Activated T-cell treated with anti-CD3 and anti-CD28 coated beads, Interleukin-2, amount 50 U/mL, for 24 hours (primary cell): ENCODE measurements at regions not wholly inside any gene's neighbourhood (a gene's known extent, or its start where the extent isn't known, plus 50 kb on each side); places are given as distances from the start of the nearest gene placed in this dataset.

Source experiments
- DNase-seq: peaks from one replicate; pipeline ENCODE4 v3.0.0-alpha.2; 2020
- H3K27ac Mint-ChIP-seq: 2 replicates; pipeline ENCODE4 v1.8.0; 2020; ENCODE audit warnings: mild to moderate bottlenecking, mixed read lengths
- H3K27me3 Mint-ChIP-seq: 2 replicates; pipeline ENCODE4 v1.8.0; 2020; ENCODE audit warnings: mixed read lengths
- H3K36me3 Mint-ChIP-seq: 2 replicates; pipeline ENCODE4 v1.8.0; 2020; ENCODE audit warnings: low read depth, mixed read lengths
- H3K4me1 Mint-ChIP-seq: 2 replicates; pipeline ENCODE4 v1.8.0; 2020; ENCODE audit warnings: low read depth, mixed read lengths
- H3K4me3 Mint-ChIP-seq: 2 replicates; pipeline ENCODE4 v1.8.0; 2020; ENCODE audit warnings: mild to moderate bottlenecking, moderate library complexity, mixed read lengths
- H3K9me3 Mint-ChIP-seq: 2 replicates; pipeline ENCODE4 v1.8.0; 2020; ENCODE audit warnings: mixed read lengths

- no peaks in the 10 kb centered on the region for H3K36me3 Mint-ChIP-seq
- no peak overlapping the region for H3K27ac Mint-ChIP-seq
- no peaks in the 10 kb centered on the region for H3K4me1 Mint-ChIP-seq
- no peak overlapping the region for H3K4me3 Mint-ChIP-seq
- H3K9me3 Mint-ChIP-seq, result peaks cover 7% of the 10 kb centered on the region
- DNase-seq, result no peak
- peaks cover 48% of the 10 kb centered on the region for H3K27me3 Mint-ChIP-seq
Observed at GRCh38 chr9:88694625-88695024, 159.6 kb downstream of the NXNL2 start.

DNA sequence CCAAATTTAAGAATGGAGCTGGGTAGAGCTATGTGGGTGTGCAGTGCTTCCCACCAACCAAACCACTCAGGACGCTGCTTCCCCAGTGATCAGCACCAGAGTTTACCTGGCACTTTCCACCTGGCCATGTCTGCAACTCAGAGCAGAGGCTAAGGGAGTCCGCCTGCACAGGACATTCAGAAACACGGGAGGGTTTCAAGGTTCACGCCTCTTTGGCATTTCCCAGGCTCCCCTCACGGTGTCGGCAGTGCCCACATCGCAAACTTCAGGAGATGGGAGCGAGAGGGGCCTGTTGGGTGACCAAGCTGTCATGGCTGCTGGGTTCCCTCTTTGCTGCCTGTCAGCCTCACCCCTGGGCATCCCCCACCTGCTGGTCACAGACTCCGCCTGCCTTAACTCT is 161.5 kb downstream of the NXNL2 start:
- DNase-seq, result no peak
- H3K27ac Mint-ChIP-seq, result no peak overlapping the region

DNA sequence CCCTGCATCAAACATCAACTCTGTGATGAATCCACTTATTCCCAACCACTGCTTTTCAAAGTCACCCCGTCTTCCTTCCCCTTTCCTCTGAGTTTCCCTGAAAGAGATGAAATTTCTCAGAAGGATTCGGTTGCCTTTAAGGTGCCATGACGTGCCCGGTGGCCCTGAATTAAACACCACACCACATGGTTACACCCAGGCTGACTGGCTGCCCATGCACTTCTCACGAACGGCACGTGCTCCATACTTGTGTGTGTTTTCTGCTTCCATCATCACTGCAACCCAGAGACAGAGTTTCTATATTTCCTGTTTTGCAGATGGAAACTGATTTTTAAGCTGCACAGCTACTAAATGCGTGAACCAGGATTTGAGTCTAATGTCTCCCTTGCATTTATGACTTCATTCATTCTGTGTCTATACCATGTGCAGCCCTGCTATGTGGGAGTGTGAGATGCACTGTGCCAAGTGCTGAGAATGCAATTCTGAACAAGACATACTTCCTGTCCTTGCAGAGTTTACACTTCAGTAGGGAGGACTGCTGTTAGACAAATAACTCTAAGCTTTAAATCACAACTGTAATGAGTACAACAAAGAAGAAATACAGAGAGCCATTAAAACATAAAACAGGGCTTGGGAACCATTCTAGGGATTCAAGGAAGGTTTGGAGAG is 162.9 kb downstream of the NXNL2 start:
- Mint-ChIP-seq H3K4me3 (no peak overlapping the region), H3K27ac (no peak overlapping the region), H3K4me1 (no peaks in the 10 kb centered on the region), H3K9me3 (peaks cover 7% of the 10 kb centered on the region), H3K36me3 (no peaks in the 10 kb centered on the region), H3K27me3 (peaks cover 43% of the 10 kb centered on the region)
- no peak for DNase-seq

More for the DNA sequence above, 161.5 kb downstream of the NXNL2 start:
- no peaks in the 10 kb centered on the region for H3K36me3 Mint-ChIP-seq
- peaks cover 48% of the 10 kb centered on the region for H3K27me3 Mint-ChIP-seq
- H3K9me3 Mint-ChIP-seq, result peaks cover 7% of the 10 kb centered on the region
- H3K4me3 Mint-ChIP-seq, result no peak overlapping the region
- H3K4me1 Mint-ChIP-seq, result no peaks in the 10 kb centered on the region

GRCh38 chr9:88702985-88703384 is 168.0 kb downstream of the NXNL2 start:
- Mint-ChIP-seq H3K27ac (no peak overlapping the region), H3K36me3 (no peaks in the 10 kb centered on the region), H3K4me3 (no peak overlapping the region), H3K27me3 (peaks cover 15% of the 10 kb centered on the region), H3K9me3 (no peaks in the 10 kb centered on the region), H3K4me1 (no peaks in the 10 kb centered on the region)
- DNase-seq, result no peak

DNA sequence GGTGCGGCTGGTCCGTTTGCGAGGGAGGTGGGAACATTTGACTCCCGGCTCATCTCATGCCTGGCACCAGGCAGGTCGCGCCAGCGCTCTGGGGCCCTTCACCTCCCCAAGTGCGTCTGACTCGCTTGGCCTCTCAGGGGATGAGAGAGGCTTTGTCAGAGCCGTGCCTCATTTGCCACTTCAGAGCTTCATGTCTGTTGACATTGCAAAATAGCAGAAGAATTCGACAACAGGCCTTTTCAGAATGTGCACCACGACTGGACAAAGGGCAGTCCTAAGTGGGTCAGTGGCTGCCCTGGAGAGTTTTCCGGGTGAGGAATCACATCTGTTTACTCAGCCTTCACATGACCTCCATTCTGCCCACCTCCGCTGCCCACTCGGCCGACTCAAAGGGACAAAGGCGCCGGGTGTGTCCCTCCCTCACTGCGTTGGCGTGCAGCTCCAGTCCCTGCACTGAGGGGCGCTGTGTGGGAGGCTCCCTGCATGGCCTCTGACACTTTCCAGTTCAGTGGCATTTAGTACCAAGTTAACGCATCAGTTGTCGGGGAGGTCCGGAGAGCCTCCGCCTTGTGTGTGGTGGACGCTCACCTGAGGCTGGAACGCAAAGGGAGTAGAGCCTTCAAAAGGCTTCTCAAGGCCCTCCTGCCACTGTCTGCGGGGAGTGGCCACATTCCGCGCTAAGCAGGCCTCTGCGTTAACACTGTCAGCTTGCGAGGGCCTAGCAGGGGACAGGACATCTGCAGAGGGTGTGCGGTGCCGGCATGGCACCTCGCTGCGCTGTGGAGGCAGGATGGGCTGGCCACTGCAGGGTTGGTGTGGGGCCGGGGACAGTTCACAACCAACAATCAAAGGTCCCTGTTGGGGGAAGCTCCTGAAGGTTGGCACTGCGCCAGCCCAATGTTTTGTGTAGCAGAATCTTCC is 171.5 kb downstream of the NXNL2 start:
- no peaks in the 10 kb centered on the region for H3K4me1 Mint-ChIP-seq
- H3K27me3 Mint-ChIP-seq, result peaks cover 8% of the 10 kb centered on the region
- DNase-seq, result no peak
- H3K27ac Mint-ChIP-seq, result no peak overlapping the region
- H3K36me3 Mint-ChIP-seq, result no peaks in the 10 kb centered on the region
- H3K4me3 Mint-ChIP-seq, result no peak overlapping the region
- H3K9me3 Mint-ChIP-seq, result no peaks in the 10 kb centered on the region

DNA sequence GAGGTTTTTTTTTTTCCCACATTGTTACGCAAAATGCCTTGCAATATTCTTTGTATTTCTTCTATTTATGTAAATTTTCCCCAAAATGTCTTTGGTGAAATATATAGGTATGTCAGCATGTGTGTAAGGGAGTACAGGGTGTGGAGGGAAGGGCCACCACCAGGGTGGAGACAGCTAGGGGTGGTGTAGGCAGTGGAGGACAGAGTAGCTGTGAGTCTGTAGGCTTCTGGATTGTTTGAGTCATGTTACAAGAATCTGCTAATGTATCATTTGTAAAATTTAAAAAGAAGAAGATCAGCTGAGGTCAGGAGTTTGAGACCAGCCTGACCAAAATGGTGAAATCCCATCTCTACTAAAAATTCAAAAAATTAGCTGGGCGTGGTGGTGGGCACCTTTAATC is 175.5 kb downstream of the NXNL2 start:
- no peak for DNase-seq
- peaks cover 4% of the 10 kb centered on the region for H3K27me3 Mint-ChIP-seq
- H3K27ac Mint-ChIP-seq, result no peak overlapping the region

GRCh38 chr9:88711719-88712118 is 176.7 kb downstream of the NXNL2 start:
- H3K27ac Mint-ChIP-seq, result no peak overlapping the region
- H3K9me3 Mint-ChIP-seq, result no peaks in the 10 kb centered on the region
- DNase-seq, result no peak
- H3K4me1 Mint-ChIP-seq, result no peaks in the 10 kb centered on the region
- H3K27me3 Mint-ChIP-seq, result peaks cover 8% of the 10 kb centered on the region
- H3K36me3 Mint-ChIP-seq, result no peaks in the 10 kb centered on the region
- no peak overlapping the region for H3K4me3 Mint-ChIP-seq

More for the DNA sequence above, 175.5 kb downstream of the NXNL2 start:
- Mint-ChIP-seq H3K9me3 (no peaks in the 10 kb centered on the region), H3K4me3 (no peak overlapping the region), H3K36me3 (no peaks in the 10 kb centered on the region), H3K4me1 (no peaks in the 10 kb centered on the region)

DNA sequence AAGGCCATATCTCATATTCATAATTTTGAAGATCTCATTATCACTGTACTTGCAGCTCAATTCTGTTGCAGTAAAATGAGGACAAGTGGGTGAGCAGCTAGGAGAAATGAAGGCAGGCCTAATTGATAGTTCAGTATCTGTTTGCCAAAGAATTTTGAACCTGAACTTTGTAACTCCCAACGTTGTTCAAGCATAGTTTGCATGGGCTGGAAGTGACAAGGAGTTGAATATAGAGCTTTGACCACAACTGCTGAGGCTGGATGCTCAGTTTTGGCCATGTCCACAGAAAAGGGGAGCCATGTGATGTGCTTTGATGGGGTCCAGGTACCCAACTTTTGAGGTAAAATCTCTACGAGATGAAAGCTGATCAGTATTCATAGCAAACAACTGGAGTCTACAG is 177.5 kb downstream of the NXNL2 start:
- Mint-ChIP-seq H3K36me3 (no peaks in the 10 kb centered on the region), H3K4me3 (no peak overlapping the region), H3K27me3 (peaks cover 10% of the 10 kb centered on the region), H3K4me1 (no peaks in the 10 kb centered on the region), H3K27ac (no peak overlapping the region), H3K9me3 (no peaks in the 10 kb centered on the region)
- DNase-seq, result no peak

GRCh38 chr9:88713010-88713409 is 178.0 kb downstream of the NXNL2 start:
- Mint-ChIP-seq H3K36me3 (no peaks in the 10 kb centered on the region), H3K4me1 (no peaks in the 10 kb centered on the region), H3K27me3 (peaks cover 14% of the 10 kb centered on the region), H3K9me3 (no peaks in the 10 kb centered on the region), H3K27ac (no peak overlapping the region), H3K4me3 (no peak overlapping the region)
- no peak for DNase-seq

DNA sequence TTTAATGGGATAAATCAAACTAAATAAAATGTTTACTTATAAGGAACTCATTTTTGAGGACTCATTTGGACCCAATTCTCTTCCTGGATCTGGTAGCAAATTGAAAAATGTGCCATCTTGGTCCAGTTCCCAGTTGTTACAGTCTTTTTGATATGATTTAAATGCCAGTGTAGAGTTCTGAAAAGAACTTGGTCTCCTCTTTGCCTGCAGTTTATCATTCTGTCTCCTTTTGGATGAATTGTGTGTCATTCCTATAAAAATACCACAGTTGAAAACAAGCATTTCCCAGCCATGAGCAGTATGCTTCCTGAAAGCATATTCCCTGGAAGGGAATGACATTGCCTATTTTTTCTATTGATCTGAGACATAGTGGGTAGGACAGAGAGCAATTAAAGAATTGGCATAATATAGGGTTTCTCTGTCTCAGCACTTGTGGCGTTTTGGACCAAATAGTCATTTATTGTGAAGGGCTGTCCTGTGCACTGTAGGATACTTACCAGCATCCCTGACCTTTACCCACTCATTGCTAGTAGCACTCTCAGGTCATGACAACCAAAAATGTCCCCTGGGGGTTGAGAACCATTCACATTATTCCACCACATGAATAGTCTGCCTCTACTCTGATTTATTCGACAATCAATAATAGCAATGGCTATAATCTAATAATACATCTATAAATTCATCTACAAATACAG is 181.8 kb downstream of the NXNL2 start:
- no peaks in the 10 kb centered on the region for H3K4me1 Mint-ChIP-seq
- no peak overlapping the region for H3K27ac Mint-ChIP-seq
- peaks cover 22% of the 10 kb centered on the region for H3K27me3 Mint-ChIP-seq
- no peak for DNase-seq
- H3K9me3 Mint-ChIP-seq, result no peaks in the 10 kb centered on the region
- H3K36me3 Mint-ChIP-seq, result no peaks in the 10 kb centered on the region
- H3K4me3 Mint-ChIP-seq, result no peak overlapping the region

- Mint-ChIP-seq H3K27ac (no peak overlapping the region), H3K4me3 (no peak overlapping the region), H3K9me3 (no peaks in the 10 kb centered on the region), H3K4me1 (no peaks in the 10 kb centered on the region), H3K36me3 (no peaks in the 10 kb centered on the region), H3K27me3 (peaks cover 40% of the 10 kb centered on the region)
- no peak for DNase-seq
Observed at GRCh38 chr9:88721025-88721424, 186.0 kb downstream of the NXNL2 start.

- Mint-ChIP-seq H3K27me3 (peaks cover 37% of the 10 kb centered on the region), H3K36me3 (no peaks in the 10 kb centered on the region), H3K4me1 (no peaks in the 10 kb centered on the region), H3K9me3 (no peaks in the 10 kb centered on the region), H3K27ac (no peak overlapping the region), H3K4me3 (no peak overlapping the region)
- DNase-seq, result no peak
Observed at GRCh38 chr9:88721495-88722279, 186.7 kb downstream of the NXNL2 start.

DNA sequence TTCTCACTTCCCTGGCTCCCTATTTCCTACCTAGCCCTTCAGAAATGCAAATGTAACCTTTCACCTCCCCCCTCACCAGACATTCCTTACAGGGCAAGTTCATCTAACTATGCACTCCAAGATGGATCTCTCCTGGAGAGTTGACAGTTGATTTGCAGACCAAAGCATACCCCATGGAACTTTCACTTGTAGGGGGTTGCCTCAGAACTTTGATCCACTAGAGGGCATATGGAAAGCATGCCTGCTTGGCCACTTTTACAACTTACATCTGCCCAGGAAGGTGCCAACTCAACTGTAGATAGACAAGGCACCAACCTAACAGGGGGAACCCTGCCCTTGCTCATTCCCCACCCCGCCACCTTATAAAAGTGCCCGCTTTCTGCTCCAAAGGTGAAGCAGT is 187.8 kb downstream of the NXNL2 start:
- no peak for DNase-seq

DNA sequence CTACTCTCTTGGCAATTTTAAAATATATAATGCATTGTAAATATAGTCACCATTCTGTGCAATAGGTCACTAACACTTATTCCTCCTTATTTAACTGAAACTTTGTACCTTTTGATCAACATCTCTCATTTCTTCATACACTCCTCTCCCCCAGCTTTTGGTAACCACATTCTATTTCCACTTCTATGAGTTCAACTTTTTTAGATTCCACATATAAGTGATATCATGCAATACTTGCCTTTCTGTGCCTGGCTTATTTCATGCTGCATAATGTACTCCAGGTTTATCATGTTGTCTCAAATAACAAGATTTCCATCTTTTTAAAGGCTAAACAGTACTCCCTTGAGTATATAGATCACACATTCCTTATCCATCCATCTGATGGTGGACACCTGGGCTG is 188.8 kb downstream of the NXNL2 start:
- Mint-ChIP-seq H3K27ac (no peak overlapping the region), H3K27me3 (peaks cover 34% of the 10 kb centered on the region), H3K36me3 (no peaks in the 10 kb centered on the region), H3K4me3 (no peak overlapping the region), H3K9me3 (no peaks in the 10 kb centered on the region), H3K4me1 (no peaks in the 10 kb centered on the region)
- DNase-seq, result no peak

More for the DNA sequence above, 187.8 kb downstream of the NXNL2 start:
- no peak overlapping the region for H3K27ac Mint-ChIP-seq
- H3K36me3 Mint-ChIP-seq, result no peaks in the 10 kb centered on the region
- no peaks in the 10 kb centered on the region for H3K9me3 Mint-ChIP-seq
- peaks cover 39% of the 10 kb centered on the region for H3K27me3 Mint-ChIP-seq
- no peak overlapping the region for H3K4me3 Mint-ChIP-seq
- no peaks in the 10 kb centered on the region for H3K4me1 Mint-ChIP-seq
